ENCODE measurements at regions not wholly inside any gene's neighbourhood (a gene's known extent, or its start where the extent isn't known, plus 50 kb on each side); places are given as distances from the start of the nearest gene placed in this dataset.
A peak's percentile ranks its signal among the peaks of the same experiment; 100 is the strongest.

DNA sequence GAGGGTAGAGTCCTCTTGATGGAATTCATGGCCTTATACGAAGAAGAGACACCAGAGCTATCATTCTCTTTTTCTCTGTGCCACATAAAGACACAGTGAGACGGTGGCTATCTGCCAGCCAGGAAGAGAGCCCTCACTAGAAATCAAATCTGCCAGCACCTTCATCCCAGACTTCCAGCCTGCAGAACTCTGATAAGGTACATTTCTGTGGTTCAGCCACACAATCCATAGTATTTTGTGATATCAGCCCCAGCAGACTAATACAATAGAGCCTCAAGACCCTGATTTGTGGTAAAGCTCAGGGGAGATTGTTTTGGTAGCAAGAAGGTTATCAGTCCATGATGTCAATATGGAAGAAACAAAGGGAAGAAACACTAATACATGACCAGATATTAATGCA, 1213.2 kb downstream of the NLGN4X start:
- Mint-ChIP-seq H3K4me3 (no peak overlapping the region), H3K27ac (no peak overlapping the region), H3K27me3 (no peaks in the 10 kb centered on the region), H3K9me3 (no peaks in the 10 kb centered on the region), H3K36me3 (no peaks in the 10 kb centered on the region), H3K4me1 (no peaks in the 10 kb centered on the region)
- no peak for DNase-seq (ENCODE audit: low spot score in 2 of 2)
- no peak for ATAC-seq (ENCODE audit: low read depth)

DNA sequence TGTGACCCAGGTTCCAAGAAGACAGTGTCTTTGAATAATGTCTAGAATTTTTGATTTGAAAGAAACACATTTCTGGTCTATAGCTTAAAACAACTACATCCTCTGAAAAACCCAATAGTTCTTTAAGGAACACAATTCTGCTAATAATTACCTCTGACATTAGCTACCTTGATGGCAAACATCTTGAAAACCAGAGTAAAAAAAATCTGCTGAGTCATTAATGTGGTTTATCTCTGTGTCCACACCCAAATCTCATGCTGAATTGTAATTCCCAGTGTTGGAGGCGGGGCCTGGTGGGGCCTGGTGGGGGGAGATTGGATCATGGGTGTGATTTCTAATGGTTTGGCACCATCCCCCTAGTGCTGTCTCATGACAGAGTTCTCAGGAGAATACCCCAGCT, 1233.8 kb downstream of the NLGN4X start:
- Mint-ChIP-seq H3K27ac (no peak overlapping the region), H3K4me3 (no peak overlapping the region), H3K9me3 (peaks cover 1% of the 10 kb centered on the region), H3K27me3 (no peaks in the 10 kb centered on the region), H3K4me1 (no peaks in the 10 kb centered on the region), H3K36me3 (no peaks in the 10 kb centered on the region)
- no peak for DNase-seq (ENCODE audit: low spot score in 2 of 2)
- ATAC-seq (ENCODE audit: low read depth), result no peak

- no peaks in the 10 kb centered on the region for H3K9me3 Mint-ChIP-seq
- DNase-seq (ENCODE audit: low spot score in 2 of 2) (no peak), ATAC-seq (ENCODE audit: low read depth) (no peak)
- no peak overlapping the region for H3K27ac Mint-ChIP-seq
- no peaks in the 10 kb centered on the region for H3K27me3 Mint-ChIP-seq
- H3K36me3 Mint-ChIP-seq, result no peaks in the 10 kb centered on the region
- H3K4me3 Mint-ChIP-seq, result no peak overlapping the region
- no peaks in the 10 kb centered on the region for H3K4me1 Mint-ChIP-seq
Observed at GRCh38 chrX:4978613-4979012, 1250.1 kb downstream of the NLGN4X start.

GRCh38 chrX:4971646-4972045, 1257.0 kb downstream of the NLGN4X start:
- H3K4me3 Mint-ChIP-seq, result no peak overlapping the region
- DNase-seq (ENCODE audit: low spot score in 2 of 2), result no peak
- peaks cover 1% of the 10 kb centered on the region for H3K27me3 Mint-ChIP-seq
- no peaks in the 10 kb centered on the region for H3K4me1 Mint-ChIP-seq
- H3K9me3 Mint-ChIP-seq, result peaks cover 4% of the 10 kb centered on the region
- no peaks in the 10 kb centered on the region for H3K36me3 Mint-ChIP-seq
- ATAC-seq (ENCODE audit: low read depth), result no peak
- H3K27ac Mint-ChIP-seq, result no peak overlapping the region

- DNase-seq (ENCODE audit: low spot score in 2 of 2), result no peak
- no peak overlapping the region for H3K27ac Mint-ChIP-seq
Observed at GRCh38 chrX:4964112-4964511, 1250.7 kb upstream of the PRKX start.

GRCh38 chrX:4963432-4963831, 1250.0 kb upstream of the PRKX start:
- H3K36me3 Mint-ChIP-seq, result no peaks in the 10 kb centered on the region
- no peak for DNase-seq (ENCODE audit: low spot score in 2 of 2)
- no peak for ATAC-seq (ENCODE audit: low read depth)
- no peak overlapping the region for H3K27ac Mint-ChIP-seq
- no peaks in the 10 kb centered on the region for H3K4me1 Mint-ChIP-seq
- H3K27me3 Mint-ChIP-seq, result no peaks in the 10 kb centered on the region
- H3K4me3 Mint-ChIP-seq, result no peak overlapping the region
- H3K9me3 Mint-ChIP-seq, result peaks cover 4% of the 10 kb centered on the region

More at GRCh38 chrX:4964112-4964511, 1250.7 kb upstream of the PRKX start:
- ATAC-seq (ENCODE audit: low read depth), result no peak
- H3K4me3 Mint-ChIP-seq, result no peak overlapping the region
- H3K4me1 Mint-ChIP-seq, result no peaks in the 10 kb centered on the region
- H3K9me3 Mint-ChIP-seq, result peaks cover 4% of the 10 kb centered on the region
- peaks cover 1% of the 10 kb centered on the region for H3K27me3 Mint-ChIP-seq
- H3K36me3 Mint-ChIP-seq, result no peaks in the 10 kb centered on the region

DNA sequence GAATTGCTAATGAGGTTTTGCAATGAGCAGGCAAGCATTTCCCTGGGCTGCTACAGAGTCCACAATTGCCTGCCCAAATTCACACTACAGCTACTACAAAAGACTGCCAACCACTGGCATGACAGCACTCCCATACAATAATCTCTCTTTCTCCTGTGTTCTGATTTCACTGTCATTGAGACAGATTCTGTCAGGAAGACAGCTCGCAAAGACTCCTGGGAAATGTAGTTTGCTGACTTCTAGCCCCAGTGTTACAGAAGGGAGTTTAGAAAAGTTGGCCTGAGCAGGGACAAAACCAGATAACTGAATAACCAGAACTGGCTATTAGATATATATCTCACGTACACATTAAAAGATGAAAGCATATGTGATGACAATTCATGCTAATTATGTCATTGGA, 1231.3 kb upstream of the PRKX start:
- Mint-ChIP-seq H3K9me3 (no peaks in the 10 kb centered on the region), H3K27me3 (no peaks in the 10 kb centered on the region), H3K36me3 (no peaks in the 10 kb centered on the region), H3K4me3 (no peak overlapping the region), H3K27ac (no peak overlapping the region), H3K4me1 (no peaks in the 10 kb centered on the region)
- DNase-seq (ENCODE audit: low spot score in 2 of 2) (no peak), ATAC-seq (ENCODE audit: low read depth) (no peak)

- peak; percentile 70 for ATAC-seq (ENCODE audit: low read depth)
- Mint-ChIP-seq H3K36me3 (no peaks in the 10 kb centered on the region), H3K4me1 (peaks cover 5% of the 10 kb centered on the region), H3K27me3 (no peaks in the 10 kb centered on the region), H3K27ac (peak overlapping the region; percentile 28), H3K4me3 (peak overlapping the region; percentile 51), H3K9me3 (no peaks in the 10 kb centered on the region)
- no peak for DNase-seq (ENCODE audit: low spot score in 2 of 2)
Observed at GRCh38 chrX:4936315-4936714, 1222.9 kb upstream of the PRKX start.

DNA sequence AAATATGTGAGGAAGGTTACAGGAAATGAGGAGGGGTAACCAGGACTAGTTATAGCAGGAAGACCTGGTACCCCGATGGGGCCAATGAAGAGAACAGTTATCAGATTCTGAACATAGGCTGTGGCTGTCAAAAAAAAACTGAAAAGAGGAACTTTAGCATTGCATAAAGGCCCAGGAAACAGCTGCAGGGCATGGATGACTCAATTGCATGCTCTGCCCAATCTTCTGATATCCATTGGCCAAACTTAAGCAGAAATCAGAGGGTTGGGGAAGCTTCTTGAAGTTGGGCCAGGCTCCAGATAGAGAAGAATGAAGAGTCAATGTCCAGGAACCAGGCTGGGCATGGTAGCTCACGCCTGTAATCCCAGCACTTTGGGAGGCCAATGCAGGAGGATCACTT, 1222.4 kb upstream of the PRKX start:
- peak in 1 of 2 donors; percentile 0 for DNase-seq (ENCODE audit: low spot score in 2 of 2)
- Mint-ChIP-seq H3K27me3 (no peaks in the 10 kb centered on the region), H3K4me3 (peak overlapping the region; percentile 51), H3K27ac (peak overlapping the region; percentile 28), H3K4me1 (peaks cover 5% of the 10 kb centered on the region), H3K36me3 (no peaks in the 10 kb centered on the region), H3K9me3 (no peaks in the 10 kb centered on the region)
- peak; percentile 86 for ATAC-seq (ENCODE audit: low read depth)

GRCh38 chrX:4935401-4935800, 1222.0 kb upstream of the PRKX start:
- H3K36me3 Mint-ChIP-seq, result peaks cover 1% of the 10 kb centered on the region
- ATAC-seq (ENCODE audit: low read depth), result no peak
- no peak overlapping the region for H3K4me3 Mint-ChIP-seq
- peaks cover 5% of the 10 kb centered on the region for H3K4me1 Mint-ChIP-seq
- peak overlapping the region; percentile 28 for H3K27ac Mint-ChIP-seq
- no peaks in the 10 kb centered on the region for H3K27me3 Mint-ChIP-seq
- no peaks in the 10 kb centered on the region for H3K9me3 Mint-ChIP-seq
- DNase-seq (ENCODE audit: low spot score in 2 of 2), result no peak

- Mint-ChIP-seq H3K9me3 (no peaks in the 10 kb centered on the region), H3K27me3 (no peaks in the 10 kb centered on the region), H3K27ac (no peak overlapping the region), H3K36me3 (peaks cover 1% of the 10 kb centered on the region), H3K4me3 (no peak overlapping the region), H3K4me1 (peaks cover 5% of the 10 kb centered on the region)
- DNase-seq (ENCODE audit: low spot score in 2 of 2), result no peak
- ATAC-seq (ENCODE audit: low read depth), result no peak
Observed at GRCh38 chrX:4932790-4933189, 1219.3 kb upstream of the PRKX start.

DNA sequence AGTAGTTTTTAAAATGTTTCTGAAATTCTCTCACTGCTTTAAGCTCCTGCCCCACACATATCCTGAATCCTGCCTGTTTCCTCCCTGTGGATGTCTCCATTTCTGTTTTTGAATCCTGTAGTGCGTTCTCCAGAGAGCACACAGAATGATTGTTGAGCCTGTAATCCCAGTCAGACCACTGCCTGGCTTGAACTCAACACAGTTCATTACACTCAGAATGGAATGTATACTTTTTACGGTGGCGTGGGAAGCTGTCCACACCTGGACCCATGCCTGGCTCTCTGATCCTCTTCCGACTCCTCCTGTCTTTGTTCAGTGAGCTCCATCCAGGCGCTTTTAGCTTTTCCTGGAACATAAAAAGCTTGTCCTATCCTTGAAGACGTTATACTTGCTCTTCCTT, 1217.0 kb upstream of the PRKX start:
- H3K4me3 Mint-ChIP-seq, result no peak overlapping the region
- peaks cover 2% of the 10 kb centered on the region for H3K4me1 Mint-ChIP-seq
- no peaks in the 10 kb centered on the region for H3K9me3 Mint-ChIP-seq
- ATAC-seq (ENCODE audit: low read depth) (no peak), DNase-seq (ENCODE audit: low spot score in 2 of 2) (no peak)
- peaks cover 1% of the 10 kb centered on the region for H3K36me3 Mint-ChIP-seq
- no peaks in the 10 kb centered on the region for H3K27me3 Mint-ChIP-seq
- peak overlapping the region; percentile 4 for H3K27ac Mint-ChIP-seq

- no peak overlapping the region for H3K27ac Mint-ChIP-seq
Observed at GRCh38 chrX:4925911-4926310, 1212.5 kb upstream of the PRKX start.

GRCh38 chrX:4909348-4909747, 1195.9 kb upstream of the PRKX start:
- H3K27me3 Mint-ChIP-seq, result no peaks in the 10 kb centered on the region
- peaks cover 2% of the 10 kb centered on the region for H3K9me3 Mint-ChIP-seq
- DNase-seq (ENCODE audit: low spot score in 2 of 2) (no peak), ATAC-seq (ENCODE audit: low read depth) (peak; percentile 34)
- H3K4me1 Mint-ChIP-seq, result peaks cover 2% of the 10 kb centered on the region
- H3K4me3 Mint-ChIP-seq, result peak overlapping the region; percentile 87
- no peaks in the 10 kb centered on the region for H3K36me3 Mint-ChIP-seq
- H3K27ac Mint-ChIP-seq, result peak overlapping the region; percentile 81

More at GRCh38 chrX:4925911-4926310, 1212.5 kb upstream of the PRKX start:
- no peak for ATAC-seq (ENCODE audit: low read depth)
- Mint-ChIP-seq H3K4me3 (no peak overlapping the region), H3K9me3 (no peaks in the 10 kb centered on the region), H3K36me3 (peaks cover 1% of the 10 kb centered on the region), H3K27me3 (no peaks in the 10 kb centered on the region), H3K4me1 (no peaks in the 10 kb centered on the region)
- DNase-seq (ENCODE audit: low spot score in 2 of 2), result no peak

DNA sequence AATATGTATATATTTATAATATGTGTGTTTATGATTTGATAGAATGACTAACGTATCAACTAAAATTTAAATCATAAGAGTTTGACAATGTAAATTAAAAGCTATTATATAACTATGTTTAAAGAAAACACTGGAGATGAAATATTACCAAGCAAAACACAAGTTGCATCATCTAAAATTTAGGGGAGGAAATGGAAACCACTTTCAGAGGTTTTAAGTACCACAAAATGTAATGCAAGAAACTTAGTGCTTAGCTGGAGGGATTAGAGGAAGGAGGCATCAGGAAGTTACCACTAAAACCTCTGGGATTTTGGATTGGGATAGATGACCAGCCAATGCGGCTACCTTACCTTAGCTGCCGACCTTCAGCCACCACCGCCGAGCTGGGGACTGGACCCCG, 1192.1 kb upstream of the PRKX start:
- ATAC-seq (ENCODE audit: low read depth) (no peak), DNase-seq (ENCODE audit: low spot score in 2 of 2) (no peak)
- no peak overlapping the region for H3K4me3 Mint-ChIP-seq
- peaks cover 2% of the 10 kb centered on the region for H3K9me3 Mint-ChIP-seq
- no peaks in the 10 kb centered on the region for H3K36me3 Mint-ChIP-seq
- H3K4me1 Mint-ChIP-seq, result peaks cover 2% of the 10 kb centered on the region
- no peaks in the 10 kb centered on the region for H3K27me3 Mint-ChIP-seq
- no peak overlapping the region for H3K27ac Mint-ChIP-seq
